GM21390 (cell line): ENCODE measurements at regions not wholly inside any gene's neighbourhood (a gene's known extent, or its start where the extent isn't known, plus 50 kb on each side); places are given as distances from the start of the nearest gene placed in this dataset.
A peak's percentile ranks its signal among the peaks of the same experiment; 100 is the strongest.
"Not testable (repeated sequence)": the region's sequence is repeated elsewhere in the genome, so short reads cannot be mapped to it uniquely, and the experiment has no call there.

Experiments used
- ATAC-seq: cut with Tn5 transposase; IDR thresholded peaks from one replicate; pipeline ENCODE4 v1.9.1; 2021; ENCODE audit not compliant: unreplicated experiment

DNA sequence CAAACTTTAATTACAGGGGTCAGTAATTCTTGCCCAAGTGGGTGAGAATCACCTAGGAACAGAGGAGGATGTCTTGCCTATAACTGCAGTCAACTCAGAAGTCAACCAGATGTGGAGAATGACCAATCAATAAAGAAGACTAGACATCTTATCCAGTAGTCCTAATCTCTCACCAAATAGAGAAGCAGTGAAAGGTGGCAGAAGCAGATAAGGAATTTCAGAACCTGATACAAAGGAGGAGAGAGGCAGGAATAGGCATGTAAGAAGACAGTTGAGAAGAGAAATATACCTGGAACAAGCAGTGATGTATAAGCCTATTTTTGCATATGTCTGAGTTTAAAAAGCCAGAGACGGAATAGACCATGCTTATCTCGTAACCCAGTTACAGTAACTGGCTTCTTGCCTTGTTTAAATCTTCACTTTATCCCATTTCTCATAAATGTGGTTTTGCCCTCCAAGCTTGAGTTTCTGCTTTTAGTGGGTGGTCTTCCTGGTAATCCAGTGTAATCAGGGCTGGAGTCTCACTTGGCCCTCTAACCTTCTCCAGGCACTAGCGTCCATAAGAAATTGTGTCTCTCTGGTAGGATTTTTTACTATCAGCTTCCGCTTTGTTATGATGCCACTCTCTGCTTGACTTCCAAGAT is 401.0 kb downstream of the SUCLG1 start:
- no peak for ATAC-seq

DNA sequence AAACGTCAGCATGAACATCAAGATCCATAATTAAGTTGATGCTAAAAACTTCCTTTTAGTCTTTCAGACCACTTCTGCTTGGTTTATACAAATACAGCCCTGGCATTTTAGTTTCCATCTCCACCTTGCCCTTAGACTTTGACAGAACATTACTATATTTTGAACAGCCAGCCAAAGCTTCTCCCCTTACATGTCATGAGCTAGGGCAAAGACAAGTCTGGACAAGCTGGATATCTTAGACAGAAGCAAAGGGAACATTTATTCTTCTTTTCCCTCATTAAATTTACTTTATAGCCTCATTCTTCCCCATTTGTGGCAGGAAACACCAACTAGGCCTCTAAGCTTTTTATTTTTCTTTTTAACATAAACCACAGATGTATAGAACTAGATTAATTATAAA is 403.3 kb downstream of the SUCLG1 start:
- no peak for ATAC-seq

DNA sequence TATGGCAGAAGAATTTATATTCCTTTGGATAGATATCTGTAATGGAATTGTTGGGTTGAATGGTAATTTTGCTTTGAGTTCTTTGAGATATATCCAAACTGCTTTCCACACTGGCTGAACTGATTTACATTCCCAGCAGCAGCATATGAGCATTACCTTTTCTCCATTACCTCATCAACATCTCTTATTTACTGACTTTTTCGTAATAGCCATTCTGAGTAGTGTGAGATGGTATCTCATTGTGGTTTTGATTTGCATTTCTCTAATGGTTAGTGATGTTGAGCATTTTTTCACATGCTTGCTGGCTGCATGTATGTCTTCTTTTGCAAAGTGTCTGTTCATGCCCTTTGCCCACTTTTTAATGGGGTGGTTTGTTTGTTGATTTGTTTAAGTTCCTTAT is 404.5 kb downstream of the SUCLG1 start:
- not testable (repeated sequence) for ATAC-seq

DNA sequence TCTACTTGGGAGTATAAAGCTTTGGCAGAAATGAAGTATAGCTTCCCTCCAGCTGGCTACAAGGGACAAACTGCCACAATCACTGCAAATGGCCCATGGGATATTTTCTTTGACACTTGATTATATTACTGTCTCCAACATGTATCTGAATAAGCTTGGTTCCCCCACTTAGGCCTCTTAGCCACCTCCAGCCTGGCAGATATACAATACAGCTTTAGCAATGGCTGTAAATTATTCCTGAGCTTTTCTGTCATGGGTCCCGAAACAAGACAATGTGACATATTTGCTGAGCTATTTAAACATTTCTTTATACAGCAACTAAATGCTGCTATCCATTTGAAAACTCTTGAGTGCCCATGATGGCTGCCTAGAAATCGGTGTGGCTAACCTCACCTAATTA is 406.2 kb downstream of the SUCLG1 start:
- no peak for ATAC-seq

DNA sequence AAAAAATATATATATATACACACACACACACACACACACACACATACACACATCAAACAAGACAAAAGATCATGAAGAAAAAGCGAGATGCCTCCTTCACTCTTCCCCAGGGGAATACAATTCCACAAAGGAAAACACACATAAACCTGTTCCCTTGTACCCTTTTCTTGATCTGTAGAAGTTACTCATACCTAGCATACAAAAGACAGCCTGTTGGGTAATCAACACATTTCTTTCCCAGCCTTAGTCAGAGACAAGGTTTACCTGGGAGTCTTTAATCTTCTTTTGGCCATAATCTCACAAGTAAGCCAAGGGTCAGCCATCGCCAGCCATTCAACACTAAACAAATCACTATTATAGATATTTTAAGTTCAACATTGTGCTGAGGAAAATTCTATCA is 407.0 kb downstream of the SUCLG1 start:
- ATAC-seq = no peak

DNA sequence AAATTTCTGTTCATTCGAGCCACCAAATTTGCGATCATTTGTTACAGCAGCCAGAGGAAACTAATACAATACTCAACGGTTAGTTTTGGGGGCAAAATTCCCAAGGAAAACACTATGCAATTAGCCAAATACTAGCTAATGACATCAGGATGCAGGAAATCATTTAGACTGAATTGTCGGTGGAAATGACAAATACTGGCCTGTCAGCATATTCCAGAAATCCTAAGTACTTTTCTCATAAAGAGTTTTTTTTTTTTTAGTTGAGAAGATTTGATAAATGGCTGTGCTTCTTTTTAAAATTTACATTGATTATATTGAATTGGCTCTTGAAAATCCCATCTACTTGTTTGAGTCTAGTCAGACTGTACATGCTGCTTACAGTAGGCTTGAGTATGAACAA is 410.1 kb downstream of the SUCLG1 start:
- no peak for ATAC-seq

DNA sequence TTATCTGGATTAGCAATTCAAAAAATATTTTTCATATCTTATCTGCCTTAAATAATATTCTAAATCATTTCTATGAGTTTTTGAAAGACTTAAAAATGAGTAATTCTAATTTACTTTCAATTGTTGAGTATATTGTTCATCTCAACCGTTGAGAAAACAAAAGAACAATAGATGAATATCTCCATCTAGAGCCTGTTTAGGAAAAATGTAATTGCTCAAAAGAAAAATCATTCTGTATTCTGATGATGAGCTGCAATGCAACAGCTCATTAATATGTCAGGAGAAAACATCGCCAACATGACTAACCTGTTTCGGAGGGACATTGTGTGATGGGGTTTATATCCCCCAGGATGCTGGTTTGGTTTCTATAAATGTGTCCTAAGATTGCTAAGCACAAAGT is 417.6 kb downstream of the SUCLG1 start:
- ATAC-seq = no peak

DNA sequence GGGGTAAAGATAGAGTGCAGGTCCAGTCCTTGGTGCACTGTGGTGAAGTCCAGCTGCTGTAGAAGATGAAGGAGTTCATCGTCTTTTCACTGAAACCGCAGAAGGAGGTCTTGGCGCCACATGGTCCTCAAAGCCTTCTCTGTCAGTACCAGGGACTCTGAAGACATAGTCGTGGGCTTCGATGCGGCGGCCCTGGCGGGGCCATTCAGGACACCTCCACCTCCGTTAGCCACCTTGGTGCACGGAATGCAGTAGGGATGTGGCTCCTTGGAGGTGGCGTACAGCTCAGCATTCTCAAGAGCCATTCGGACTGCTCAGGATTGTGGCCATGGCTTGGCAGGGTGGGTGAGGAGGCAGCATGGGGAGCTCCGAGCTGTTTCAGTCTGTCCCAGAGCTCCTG is 418.8 kb downstream of the SUCLG1 start:
- ATAC-seq = no peak

DNA sequence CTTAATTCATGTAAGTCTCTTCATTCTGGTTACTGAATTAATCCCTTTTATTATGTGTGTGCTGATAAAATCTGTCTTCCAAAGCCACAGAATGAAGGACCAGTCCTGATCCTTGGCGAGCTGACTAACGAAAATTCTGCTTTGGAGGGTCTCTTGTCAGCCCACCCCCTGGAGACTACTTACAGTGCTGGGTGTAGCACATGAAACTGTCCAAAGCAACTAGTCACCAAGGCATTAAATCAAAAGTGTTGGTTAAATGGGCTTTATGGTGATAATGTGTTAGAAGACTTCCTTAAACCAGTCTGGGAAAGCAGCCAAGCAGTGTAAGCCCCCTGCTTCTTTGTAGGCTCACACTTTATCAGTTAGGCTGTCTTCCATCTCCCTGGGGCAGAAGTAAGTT is 420.2 kb downstream of the SUCLG1 start:
- no peak for ATAC-seq

DNA sequence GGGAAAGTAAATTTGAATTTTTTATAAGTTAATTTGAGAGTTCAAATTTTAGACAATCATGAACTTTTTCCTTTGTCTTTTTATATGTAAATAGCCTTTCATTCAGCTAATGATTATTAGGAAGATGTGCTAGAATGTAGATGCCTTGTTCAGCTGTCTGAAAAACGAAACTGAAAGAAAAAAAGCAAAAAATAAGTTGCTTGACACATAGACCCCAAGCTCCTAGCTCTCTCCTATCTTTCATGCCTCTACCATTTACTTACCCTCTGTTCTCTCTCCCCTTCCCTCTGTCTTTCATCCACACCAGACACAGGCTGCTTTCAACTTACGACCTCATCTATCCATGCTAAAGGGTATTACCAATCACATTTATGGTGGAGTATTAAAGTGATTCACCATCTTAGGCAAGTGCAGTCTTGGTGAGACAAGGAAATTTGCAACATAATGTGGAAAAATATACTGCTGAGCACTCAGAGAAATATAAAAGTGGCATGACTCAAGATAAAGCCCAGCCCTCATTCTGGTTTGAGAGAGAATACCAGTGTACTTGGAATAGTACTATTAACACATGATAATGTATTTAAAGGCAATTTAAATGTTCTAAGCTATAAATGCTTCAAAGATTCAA is 425.6 kb downstream of the SUCLG1 start:
- ATAC-seq = peak; percentile 57

DNA sequence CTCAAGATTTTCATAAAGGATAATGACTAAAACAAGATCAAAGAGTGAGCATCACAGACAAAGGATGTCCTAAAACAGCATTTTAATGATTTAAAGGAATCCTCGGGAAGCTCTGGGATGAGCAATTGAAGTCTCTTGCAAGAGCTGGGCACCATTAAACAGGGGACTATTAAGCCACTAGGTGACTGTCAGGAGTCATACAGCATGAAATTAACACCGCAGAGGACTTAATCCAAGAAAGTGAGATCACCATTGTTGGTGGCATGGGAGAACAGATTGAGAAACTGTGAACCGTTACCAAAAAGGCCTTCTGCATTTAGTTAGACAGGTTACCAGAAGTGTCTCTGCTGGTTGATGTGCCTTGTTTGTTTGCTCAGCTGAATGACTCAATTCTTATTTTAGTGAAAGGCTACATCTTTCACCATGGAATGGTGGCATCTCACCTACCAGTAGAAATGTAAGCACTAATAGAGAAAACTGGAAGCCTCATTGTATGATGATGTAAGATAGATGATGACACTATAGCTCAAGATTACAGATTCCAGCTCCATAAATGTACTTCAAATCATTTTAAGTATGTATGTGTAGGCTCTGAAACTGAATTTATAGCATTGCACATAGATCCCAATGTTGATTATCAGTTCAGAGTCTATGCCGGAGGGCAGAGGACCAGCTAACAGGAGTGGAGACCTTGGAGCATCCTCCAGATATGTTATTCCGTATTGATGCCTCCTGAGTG is 427.6 kb downstream of the SUCLG1 start:
- no peak for ATAC-seq

DNA sequence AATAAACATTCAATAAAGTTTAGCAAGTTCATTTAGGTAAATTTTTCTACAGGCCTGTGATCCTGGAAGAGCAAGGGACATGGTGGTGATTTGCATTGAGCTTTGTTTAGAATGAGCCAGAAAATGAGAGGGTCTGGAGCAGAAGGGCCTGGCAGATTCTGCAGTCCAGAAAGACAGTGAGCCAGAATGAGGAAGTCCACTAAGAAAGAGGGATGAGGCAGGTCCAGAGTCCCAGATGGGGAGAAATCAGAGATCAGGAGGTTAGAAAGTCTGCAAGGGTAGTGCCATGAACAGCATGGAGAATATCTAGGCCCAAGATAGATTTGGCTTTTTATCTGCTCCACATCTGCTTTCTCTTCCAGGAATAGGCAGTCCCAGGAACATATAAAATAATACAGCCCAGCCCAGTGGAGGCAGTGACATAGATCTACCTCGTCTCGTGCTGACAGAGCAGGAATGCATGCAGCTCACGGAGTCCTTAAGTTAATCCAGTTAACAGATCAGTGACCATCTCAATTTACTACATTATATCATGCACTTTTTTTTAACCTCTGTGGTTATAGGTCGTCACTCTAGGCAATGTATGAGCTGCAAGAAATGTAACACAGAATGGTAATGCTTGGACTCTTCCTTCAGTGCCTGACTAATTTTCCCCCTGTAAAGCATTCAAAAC is 429.0 kb downstream of the SUCLG1 start:
- ATAC-seq = no peak

DNA sequence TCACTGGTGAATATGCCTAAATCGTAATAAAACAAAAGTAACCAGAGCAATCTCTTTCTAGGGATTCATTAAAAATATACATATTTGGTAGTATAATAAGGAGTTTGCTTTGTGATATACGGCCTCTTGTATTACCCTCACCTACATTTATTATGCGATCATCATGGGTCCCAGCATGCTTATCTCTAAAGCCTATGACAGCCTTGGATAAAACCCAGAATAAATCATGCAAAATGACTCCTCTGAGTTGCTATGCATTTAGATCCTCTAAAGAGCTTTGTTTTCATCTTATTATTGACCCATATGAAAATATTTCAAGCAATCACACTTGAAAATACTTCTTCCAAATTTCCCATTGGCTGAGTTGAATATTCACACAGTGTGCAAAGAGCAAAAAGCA is 432.3 kb downstream of the SUCLG1 start:
- ATAC-seq = no peak

DNA sequence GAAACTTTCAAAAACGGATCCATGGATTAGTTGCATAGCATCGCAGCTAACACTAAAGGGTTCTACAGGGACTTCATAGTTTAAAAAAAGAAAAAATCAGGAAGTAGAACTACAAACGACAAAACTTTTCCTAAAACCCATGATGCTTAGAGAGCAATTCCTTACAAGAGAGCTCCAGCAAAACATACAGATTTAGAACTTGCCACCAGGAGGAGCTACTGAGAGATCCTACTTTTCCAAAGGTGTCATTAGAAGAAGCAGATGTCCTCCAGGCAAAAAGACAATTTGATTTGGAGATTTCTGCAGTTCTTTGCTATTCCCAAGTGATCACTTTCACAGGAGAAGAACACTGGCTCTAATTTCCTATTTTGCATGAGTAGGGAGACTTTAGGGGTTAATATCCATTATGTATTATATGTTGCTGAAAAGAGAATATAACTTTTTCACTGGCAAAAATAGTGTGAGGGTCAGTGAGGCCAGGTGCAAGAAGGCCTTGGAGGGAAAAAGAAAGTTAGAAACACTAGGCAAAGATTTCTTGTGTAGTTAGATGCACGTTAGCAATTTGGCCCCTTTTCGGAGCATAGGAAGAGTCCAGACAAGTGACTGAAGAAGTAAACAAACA is 436.2 kb downstream of the SUCLG1 start:
- no peak for ATAC-seq

DNA sequence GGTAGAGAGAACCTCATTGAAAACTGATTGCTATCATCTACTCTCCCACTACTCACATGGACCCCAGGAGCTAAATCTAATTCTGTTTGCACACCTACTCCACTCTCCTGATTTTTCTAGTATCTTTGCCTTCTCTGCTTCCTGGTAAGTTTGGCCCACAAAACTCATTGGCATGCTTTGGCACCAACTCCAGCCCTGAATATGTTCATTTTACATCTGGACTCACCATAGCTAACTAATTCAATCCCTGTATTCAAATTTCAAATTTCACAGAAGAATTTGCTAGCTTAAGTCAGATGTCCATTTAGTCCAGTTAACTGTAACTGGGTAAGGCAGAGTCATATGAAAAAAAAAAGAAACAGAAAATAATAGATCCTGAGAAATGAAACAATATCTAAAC is 442.1 kb downstream of the SUCLG1 start:
- no peak for ATAC-seq

DNA sequence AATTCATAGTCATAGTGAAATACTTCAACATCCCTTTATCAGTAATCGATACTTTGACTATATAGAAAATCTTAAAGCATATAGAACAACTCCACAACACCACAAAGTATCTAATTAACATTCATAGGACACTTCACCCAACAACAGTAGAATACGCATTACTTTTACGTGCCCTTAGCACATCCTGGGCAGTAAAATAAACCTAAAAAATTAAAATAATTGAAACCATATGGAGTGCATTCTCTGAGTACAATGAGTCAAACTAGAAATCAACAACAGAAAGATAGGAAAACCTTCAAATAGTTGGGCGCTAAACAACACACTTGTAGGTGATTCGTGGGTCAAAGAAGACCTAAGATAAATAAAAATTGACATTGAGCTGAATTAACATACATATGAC is 442.9 kb downstream of the SUCLG1 start:
- no peak for ATAC-seq

DNA sequence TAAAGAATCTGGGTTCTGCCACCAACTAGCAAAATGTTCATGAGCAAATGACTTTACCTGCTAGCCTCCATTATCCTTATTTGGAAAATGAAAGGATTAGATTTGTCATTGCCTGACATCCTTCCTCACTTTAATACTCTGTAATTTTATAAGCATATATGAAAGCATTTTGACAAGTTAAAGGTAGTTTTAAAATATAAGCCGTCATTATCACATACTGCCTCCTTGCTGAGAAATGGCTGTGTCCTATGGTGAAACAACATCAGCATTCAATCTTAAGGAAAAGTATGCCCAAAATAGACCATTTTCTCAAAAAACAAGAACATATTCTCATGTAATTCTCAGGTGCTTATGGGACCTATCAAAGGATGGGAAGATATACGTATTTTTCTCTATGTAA is 461.2 kb downstream of the SUCLG1 start:
- no peak for ATAC-seq

DNA sequence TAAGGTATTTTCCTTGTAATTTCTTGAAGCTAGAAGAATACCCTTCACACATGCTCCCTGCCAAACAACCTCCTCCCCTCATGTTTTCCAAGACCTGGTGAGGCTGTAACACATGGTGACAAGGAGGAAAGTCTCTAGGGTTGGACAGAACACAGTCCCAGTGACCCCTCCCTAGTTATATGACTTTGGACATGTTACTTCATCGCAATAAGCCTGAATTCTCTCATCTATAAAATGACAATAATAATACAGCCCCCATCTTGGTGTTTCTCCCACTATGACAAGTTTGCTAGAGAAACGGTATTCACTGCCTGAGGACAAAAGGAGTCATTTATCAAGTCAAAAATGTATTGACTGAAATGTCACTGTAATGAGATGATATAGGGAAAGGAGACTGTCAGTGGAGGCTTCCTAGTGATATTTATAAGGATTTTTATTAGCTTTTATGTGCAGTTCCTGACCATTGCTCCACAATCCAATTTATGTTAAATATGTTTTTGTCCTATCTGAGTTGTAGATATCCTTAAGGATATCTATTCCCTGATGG is 464.4 kb downstream of the SUCLG1 start:
- no peak for ATAC-seq

DNA sequence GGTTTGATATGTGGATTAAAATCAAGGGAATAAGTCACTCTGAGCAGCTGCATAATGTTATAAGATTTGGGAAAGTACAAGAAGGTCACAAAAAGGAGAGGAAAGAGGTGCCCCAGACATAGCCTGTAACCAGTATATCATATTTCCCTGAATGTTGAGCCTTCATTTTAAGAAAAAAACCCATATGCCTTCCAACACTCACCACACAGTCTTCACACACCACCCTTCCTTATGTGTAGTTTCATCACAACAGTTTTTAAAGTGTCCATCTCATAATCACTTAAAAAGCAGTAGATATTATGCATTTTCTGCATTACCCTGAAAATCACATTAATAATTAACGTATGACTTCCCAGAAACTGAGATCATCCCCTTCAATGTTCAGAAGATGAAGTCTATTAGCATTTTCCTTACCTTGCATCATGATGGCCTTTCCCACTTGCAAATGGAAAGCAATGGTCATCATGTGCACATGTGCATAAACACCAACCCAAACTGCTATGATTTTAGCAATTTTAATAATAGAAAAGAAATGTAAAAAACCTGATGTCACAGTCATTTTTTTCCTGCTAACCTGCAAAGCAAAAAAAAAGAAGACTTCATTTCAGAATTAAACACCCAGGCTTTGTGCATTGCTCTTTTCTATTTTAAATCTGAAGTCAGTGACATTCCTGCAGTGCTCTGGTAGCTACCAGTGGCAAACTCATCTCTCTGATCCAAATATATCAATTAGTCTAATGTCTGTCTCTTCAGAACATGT is 465.0 kb downstream of the SUCLG1 start:
- ATAC-seq = no peak

DNA sequence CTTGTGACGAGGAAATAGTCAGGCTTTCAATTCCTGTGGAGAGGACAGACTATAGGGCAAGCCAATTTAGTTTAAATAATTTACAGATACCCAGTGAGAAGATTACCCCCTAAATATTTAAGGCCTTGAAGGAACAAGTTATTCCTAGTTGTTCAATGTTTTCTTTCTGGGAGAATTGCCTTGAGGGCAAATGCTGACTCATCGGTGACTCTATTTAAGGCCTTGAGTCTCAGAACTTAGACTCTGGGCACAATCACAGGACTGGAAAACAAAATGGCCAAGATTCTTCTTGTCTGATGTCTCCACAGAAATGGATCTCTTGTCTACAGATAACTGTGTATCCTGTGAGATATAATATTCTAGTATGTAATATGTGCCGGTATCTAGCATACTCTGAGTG is 467.1 kb downstream of the SUCLG1 start:
- ATAC-seq = no peak
